ENCODE measurements at regions not wholly inside any gene's neighbourhood (a gene's known extent, or its start where the extent isn't known, plus 50 kb on each side); places are given as distances from the start of the nearest gene placed in this dataset.

DNA sequence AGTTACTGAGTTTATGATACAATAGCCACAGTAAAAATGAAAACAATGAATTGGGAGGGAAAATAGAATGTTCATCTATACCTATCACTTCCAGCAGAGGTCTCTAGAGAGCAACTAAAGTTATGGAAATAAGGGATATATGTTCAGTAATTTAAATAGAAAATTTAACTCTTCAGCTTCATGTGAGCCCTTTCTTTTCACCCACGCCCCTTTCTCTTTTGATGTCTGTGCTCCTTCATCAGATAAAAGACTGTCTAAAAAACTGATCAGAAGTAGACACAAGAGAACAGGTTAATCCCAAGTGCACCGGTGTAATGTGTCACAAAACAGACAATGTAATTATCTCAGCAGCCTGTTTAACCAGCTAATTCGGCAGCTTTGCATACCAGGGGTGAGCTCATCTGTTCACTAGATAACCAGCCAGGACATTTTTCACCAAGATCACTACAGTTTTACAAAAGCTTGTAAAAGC is 238.5 kb upstream of the ERBB4 start:
- Histone ChIP-seq H3K4me1 (ENCODE audit: control insufficient read depth, insufficient read depth, low read length) (no peaks in the 10 kb centered on the region), H3K27ac (ENCODE audit: extremely low read depth, low read depth, low read length) (no peak overlapping the region), H3K4me3 (ENCODE audit: low read depth, low read length) (no peak overlapping the region), H3K9me3 (ENCODE audit: control insufficient read depth, insufficient read depth, low read depth, low read length) (no peaks in the 10 kb centered on the region), H3K36me3 (ENCODE audit: control insufficient read depth in 2 of 2, insufficient read depth in 1 of 2, low read length in 2 of 2) (no peaks in the 10 kb centered on the region)
- ChIA-PET POLR2A (no interaction called here), CTCF (interaction anchor here (0.7 to 2.1 kb wide), 12 partner anchors 16 to 383 kb away, joined by 3 to 7 read pairs (median 3); partner anchors contain the start of gene IKZF2)
- TF ChIP-seq ZNF654 (tag by site-specific recombination; IDR thresholded peaks at IDR 0.05; ENCODE audit: low read depth) (peak; percentile 38), ZNF677 (tag by site-specific recombination; IDR thresholded peaks at IDR 0.05) (no peak)

DNA sequence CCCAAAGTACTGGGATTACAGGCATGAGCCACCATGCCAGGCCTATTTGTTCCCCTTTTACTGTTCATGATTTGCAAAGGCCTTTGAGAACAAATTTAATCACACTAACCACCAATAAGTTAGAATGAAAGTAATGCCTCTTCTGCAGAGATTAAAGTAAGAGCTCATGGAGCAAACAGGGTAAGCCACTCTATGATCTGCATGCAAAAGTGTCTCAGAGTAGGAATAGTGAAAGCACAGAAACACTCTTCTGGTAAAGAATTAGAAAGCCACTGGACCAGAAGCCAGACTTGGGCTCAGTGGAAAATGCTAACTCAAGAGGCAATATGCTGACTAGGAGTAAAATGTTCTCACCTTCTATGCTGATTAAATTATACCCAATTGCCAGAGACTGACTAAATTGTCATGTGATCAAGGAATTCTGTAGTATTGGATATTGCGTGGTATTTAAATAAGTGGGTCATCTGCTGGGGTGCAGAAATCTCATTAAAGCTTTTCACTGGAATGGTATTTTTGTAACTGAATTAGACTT is 235.3 kb upstream of the ERBB4 start:
- TF ChIP-seq ZNF37A (tag by site-specific recombination; IDR thresholded peaks at IDR 0.05) (no peak), EGR2 (tag by site-specific recombination; IDR thresholded peaks at IDR 0.05; ENCODE audit: low read depth) (no peak), ZNF155 (tag by site-specific recombination; IDR thresholded peaks at IDR 0.05) (no peak), SCRT2 (tag by site-specific recombination; IDR thresholded peaks at IDR 0.05) (no peak), SP2 (tag by site-specific recombination; IDR thresholded peaks at IDR 0.05) (no peak), ZNF175 (tag by site-specific recombination; IDR thresholded peaks at IDR 0.05) (no peak), PRDM1 (tag by site-specific recombination; IDR thresholded peaks at IDR 0.05) (no peak), ZNF654 (tag by site-specific recombination; IDR thresholded peaks at IDR 0.05; ENCODE audit: low read depth) (no peak), ZNF341 (tag by site-specific recombination; IDR thresholded peaks at IDR 0.05; ENCODE audit: low read depth) (no peak)
- TF ChIP-seq, protein P1, sequence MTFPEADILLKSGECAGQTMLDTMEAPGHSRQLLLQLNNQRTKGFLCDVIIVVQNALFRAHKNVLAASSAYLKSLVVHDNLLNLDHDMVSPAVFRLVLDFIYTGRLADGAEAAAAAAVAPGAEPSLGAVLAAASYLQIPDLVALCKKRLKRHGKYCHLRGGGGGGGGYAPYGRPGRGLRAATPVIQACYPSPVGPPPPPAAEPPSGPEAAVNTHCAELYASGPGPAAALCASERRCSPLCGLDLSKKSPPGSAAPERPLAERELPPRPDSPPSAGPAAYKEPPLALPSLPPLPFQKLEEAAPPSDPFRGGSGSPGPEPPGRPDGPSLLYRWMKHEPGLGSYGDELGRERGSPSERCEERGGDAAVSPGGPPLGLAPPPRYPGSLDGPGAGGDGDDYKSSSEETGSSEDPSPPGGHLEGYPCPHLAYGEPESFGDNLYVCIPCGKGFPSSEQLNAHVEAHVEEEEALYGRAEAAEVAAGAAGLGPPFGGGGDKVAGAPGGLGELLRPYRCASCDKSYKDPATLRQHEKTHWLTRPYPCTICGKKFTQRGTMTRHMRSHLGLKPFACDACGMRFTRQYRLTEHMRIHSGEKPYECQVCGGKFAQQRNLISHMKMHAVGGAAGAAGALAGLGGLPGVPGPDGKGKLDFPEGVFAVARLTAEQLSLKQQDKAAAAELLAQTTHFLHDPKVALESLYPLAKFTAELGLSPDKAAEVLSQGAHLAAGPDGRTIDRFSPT (tag by site-specific recombination; IDR thresholded peaks at IDR 0.05) = no peak
- TF ChIP-seq, protein P2, sequence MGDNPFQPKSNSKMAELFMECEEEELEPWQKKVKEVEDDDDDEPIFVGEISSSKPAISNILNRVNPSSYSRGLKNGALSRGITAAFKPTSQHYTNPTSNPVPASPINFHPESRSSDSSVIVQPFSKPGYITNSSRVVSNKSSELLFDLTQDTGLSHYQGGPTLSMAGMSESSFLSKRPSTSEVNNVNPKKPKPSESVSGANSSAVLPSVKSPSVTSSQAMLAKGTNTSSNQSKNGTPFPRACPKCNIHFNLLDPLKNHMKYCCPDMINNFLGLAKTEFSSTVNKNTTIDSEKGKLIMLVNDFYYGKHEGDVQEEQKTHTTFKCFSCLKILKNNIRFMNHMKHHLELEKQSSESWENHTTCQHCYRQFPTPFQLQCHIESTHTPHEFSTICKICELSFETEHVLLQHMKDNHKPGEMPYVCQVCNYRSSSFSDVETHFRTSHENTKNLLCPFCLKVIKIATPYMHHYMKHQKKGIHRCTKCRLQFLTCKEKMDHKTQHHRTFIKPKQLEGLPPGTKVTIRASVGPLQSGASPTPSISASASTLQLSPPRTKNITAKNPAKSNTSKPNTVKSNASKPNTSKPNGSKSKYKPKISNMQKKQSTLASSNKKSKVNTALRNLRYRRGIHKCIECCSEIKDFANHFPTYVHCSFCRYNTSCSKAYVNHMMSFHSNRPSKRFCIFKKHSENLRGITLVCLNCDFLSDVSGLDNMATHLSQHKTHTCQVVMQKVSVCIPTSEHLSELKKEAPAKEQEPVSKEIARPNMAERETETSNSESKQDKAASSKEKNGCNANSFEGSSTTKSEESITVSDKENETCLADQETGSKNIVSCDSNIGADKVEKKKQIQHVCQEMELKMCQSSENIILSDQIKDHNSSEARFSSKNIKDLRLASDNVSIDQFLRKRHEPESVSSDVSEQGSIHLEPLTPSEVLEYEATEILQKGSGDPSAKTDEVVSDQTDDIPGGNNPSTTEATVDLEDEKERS (tag by site-specific recombination; IDR thresholded peaks at IDR 0.05) = no peak
- TF ChIP-seq, protein P3, sequence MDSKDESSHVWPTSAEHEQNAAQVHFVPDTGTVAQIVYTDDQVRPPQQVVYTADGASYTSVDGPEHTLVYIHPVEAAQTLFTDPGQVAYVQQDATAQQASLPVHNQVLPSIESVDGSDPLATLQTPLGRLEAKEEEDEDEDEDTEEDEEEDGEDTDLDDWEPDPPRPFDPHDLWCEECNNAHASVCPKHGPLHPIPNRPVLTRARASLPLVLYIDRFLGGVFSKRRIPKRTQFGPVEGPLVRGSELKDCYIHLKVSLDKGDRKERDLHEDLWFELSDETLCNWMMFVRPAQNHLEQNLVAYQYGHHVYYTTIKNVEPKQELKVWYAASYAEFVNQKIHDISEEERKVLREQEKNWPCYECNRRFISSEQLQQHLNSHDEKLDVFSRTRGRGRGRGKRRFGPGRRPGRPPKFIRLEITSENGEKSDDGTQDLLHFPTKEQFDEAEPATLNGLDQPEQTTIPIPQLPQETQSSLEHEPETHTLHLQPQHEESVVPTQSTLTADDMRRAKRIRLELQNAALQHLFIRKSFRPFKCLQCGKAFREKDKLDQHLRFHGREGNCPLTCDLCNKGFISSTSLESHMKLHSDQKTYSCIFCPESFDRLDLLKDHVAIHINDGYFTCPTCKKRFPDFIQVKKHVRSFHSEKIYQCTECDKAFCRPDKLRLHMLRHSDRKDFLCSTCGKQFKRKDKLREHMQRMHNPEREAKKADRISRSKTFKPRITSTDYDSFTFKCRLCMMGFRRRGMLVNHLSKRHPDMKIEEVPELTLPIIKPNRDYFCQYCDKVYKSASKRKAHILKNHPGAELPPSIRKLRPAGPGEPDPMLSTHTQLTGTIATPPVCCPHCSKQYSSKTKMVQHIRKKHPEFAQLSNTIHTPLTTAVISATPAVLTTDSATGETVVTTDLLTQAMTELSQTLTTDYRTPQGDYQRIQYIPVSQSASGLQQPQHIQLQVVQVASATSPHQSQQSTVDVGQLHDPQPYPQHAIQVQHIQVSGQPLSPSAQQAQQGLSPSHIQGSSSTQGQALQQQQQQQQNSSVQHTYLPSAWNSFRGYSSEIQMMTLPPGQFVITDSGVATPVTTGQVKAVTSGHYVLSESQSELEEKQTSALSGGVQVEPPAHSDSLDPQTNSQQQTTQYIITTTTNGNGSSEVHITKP (tag by site-specific recombination; IDR thresholded peaks at IDR 0.05) = no peak
- TF ChIP-seq, protein P4, sequence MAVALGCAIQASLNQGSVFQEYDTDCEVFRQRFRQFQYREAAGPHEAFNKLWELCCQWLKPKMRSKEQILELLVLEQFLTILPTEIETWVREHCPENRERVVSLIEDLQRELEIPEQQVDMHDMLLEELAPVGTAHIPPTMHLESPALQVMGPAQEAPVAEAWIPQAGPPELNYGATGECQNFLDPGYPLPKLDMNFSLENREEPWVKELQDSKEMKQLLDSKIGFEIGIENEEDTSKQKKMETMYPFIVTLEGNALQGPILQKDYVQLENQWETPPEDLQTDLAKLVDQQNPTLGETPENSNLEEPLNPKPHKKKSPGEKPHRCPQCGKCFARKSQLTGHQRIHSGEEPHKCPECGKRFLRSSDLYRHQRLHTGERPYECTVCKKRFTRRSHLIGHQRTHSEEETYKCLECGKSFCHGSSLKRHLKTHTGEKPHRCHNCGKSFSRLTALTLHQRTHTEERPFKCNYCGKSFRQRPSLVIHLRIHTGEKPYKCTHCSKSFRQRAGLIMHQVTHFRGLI (tag by site-specific recombination; IDR thresholded peaks at IDR 0.05) = no peak
- Histone ChIP-seq H3K4me3 (ENCODE audit: low read depth, low read length) (no peak overlapping the region), H3K36me3 (ENCODE audit: control insufficient read depth in 2 of 2, insufficient read depth in 1 of 2, low read length in 2 of 2) (no peaks in the 10 kb centered on the region), H3K9me3 (ENCODE audit: control insufficient read depth, insufficient read depth, low read depth, low read length) (no peaks in the 10 kb centered on the region), H3K27ac (ENCODE audit: extremely low read depth, low read depth, low read length) (no peak overlapping the region), H3K4me1 (ENCODE audit: control insufficient read depth, insufficient read depth, low read length) (no peaks in the 10 kb centered on the region)
- ChIA-PET POLR2A (no interaction called here), CTCF (no interaction called here)

Data from HEK293 (cell line).